Adrenal gland (tissue), 9 donors: ENCODE measurements at regions not wholly inside any gene's neighbourhood (a gene's known extent, or its start where the extent isn't known, plus 50 kb on each side); places are given as distances from the start of the nearest gene placed in this dataset.
"Not testable (repeated sequence)": the region's sequence is repeated elsewhere in the genome, so short reads cannot be mapped to it uniquely, and the experiment has no call there.

Experiments used
- DNase-seq, 7 donors: peaks; one replicate each; pipeline ENCODE4 v3.0.0-alpha.2; 2019 to 2020
- H3K27ac ChIP-seq, 5 donors: fragments of 200-600 bp; sonication (generic) in 4 of 5; 1 replicate in 3 of 5; 2 replicates in 2 of 5; pipeline versions ENCODE4 v1.5.1 to v1.8.0; 2016 to 2020; ENCODE audit warnings: mild to moderate bottlenecking in 1 of 5
- H3K27me3 ChIP-seq: fragments of 200-600 bp; 2 replicates; pipeline ENCODE4 v1.8.0; 2021
- H3K36me3 ChIP-seq, 2 donors: fragments of 200-600 bp; replicated peaks in 1 of 2; 1 replicate in 1 of 2; 2 replicates in 1 of 2; pipeline versions ENCODE4 v1.5.1 to v1.8.0; 2018 to 2022
- H3K4me1 ChIP-seq, 2 donors: fragments of 200-600 bp; replicated peaks in 1 of 2; 1 replicate in 1 of 2; 2 replicates in 1 of 2; pipeline versions ENCODE4 v1.5.1 to v1.8.0; 2018 to 2021
- H3K4me3 ChIP-seq, 4 donors: fragments of 200-600 bp; sonication (generic) in 3 of 4; one replicate each; pipeline ENCODE4 v1.5.1; 2016 to 2018
- H3K9me3 ChIP-seq, 3 donors: fragments of 200-600 bp; sonication (generic) in 1 of 3; replicated peaks in 1 of 3; 1 replicate in 2 of 3; 2 replicates in 1 of 3; pipeline versions ENCODE4 v1.5.1 to v1.8.0; 2016 to 2021
- CTCF ChIP-seq, 6 experiments: fragments of 450-650 bp in 4 of 6; fragments of 200-600 bp in 2 of 6; sonication (generic) in 1 of 6; IDR thresholded peaks; 1 replicate in 5 of 6; 2 replicates in 1 of 6; pipeline versions ENCODE4 v1.5.1 to v1.8.0; 2016 to 2021; ENCODE audit warnings: antibody characterized with exemption in 6 of 6, mild to moderate bottlenecking in 2 of 6, moderate library complexity in 1 of 6
- POLR2A ChIP-seq, 2 donors: fragments of 450-650 bp; IDR thresholded peaks; one replicate each; pipeline ENCODE4 v1.6.1; 2017; ENCODE audit warnings: antibody characterized with exemption in 2 of 2, mild to moderate bottlenecking in 2 of 2, moderate library complexity in 1 of 2
- WGBS, 4 donors: extraction: QIAGEN DNeasy Blood & Tissue Kit in 2 of 4; methylation state at CpG; one replicate each; pipeline versions ENCODE4 v1.1.5 to v1.1.7; 2013 to 2017; 5-methylcytosine and 5-hydroxymethylcytosine counted together
- intact Hi-C, 2 donors: fragments of 100-400 bp; cut with DNase I; formaldehyde crosslinking; loops; one replicate each; pipeline versions ENCODE4 v1.14.1 to v1.15.0; 2022 to 2023
- donor health status: healthy with polysubstance abuse.
- donor health status: Bipolar disorder and iron deficiency.
- donor health status: DM: yes; HTN: yes; CAD: no.
- donor health status: DM: no; HTN: no; CAD: no.
- donor health status: DM: no; HTN: no; CAD: no.

- intact Hi-C loops, result no loop called here
- H3K27me3 ChIP-seq, result no peaks in the 10 kb centered on the region
- 60 to 84% (median 68%) methylated on average over 3 of the region's 3 CpGs for WGBS, 4 donors
- DNase-seq, result no peak
- no peak overlapping the region for H3K4me3 ChIP-seq
- no peak for TF ChIP-seq CTCF (IDR thresholded peaks at IDR 0.05)
- no peak for TF ChIP-seq POLR2A (IDR thresholded peaks at IDR 0.05)
- no peaks in the 10 kb centered on the region for H3K9me3 ChIP-seq
- H3K4me1 ChIP-seq, result no peaks in the 10 kb centered on the region
- no peak overlapping the region for H3K27ac ChIP-seq
- no peaks in the 10 kb centered on the region for H3K36me3 ChIP-seq
These were observed 295.7 kb downstream of the SIPA1L2 start for GRCh38 chr1:232334246-232334645.

GRCh38 chr1:232333419-232333767 lies 296.5 kb downstream of the SIPA1L2 start:
- WGBS, 4 donors, result 85 to 90% (median 87%) methylated on average over 5 of the region's 5 CpGs
- Histone ChIP-seq H3K27me3 (no peaks in the 10 kb centered on the region), H3K4me1 (no peaks in the 10 kb centered on the region), H3K4me3 (no peak overlapping the region), H3K27ac (no peak overlapping the region), H3K36me3 (no peaks in the 10 kb centered on the region), H3K9me3 (no peaks in the 10 kb centered on the region)
- intact Hi-C loops, result no loop called here
- TF ChIP-seq CTCF (IDR thresholded peaks at IDR 0.05) (no peak), POLR2A (IDR thresholded peaks at IDR 0.05) (no peak)
- no peak for DNase-seq

- H3K27ac ChIP-seq, DNase-seq, H3K4me1 ChIP-seq, H3K27me3 ChIP-seq, H3K9me3 ChIP-seq, H3K4me3 ChIP-seq, intact Hi-C loops, H3K36me3 ChIP-seq: not testable (repeated sequence)
- WGBS, 4 donors, result 93 to 98% (median 95%) methylated on average over 6 to 8 of the region's 9 CpGs
These were observed 297.1 kb downstream of the SIPA1L2 start for GRCh38 chr1:232332710-232333418.

- intact Hi-C loops, result no loop called here
- H3K27me3 ChIP-seq, result no peaks in the 10 kb centered on the region
- no peaks in the 10 kb centered on the region for H3K9me3 ChIP-seq
- TF ChIP-seq CTCF (IDR thresholded peaks at IDR 0.05) (no peak), POLR2A (IDR thresholded peaks at IDR 0.05) (no peak)
- no peaks in the 10 kb centered on the region for H3K36me3 ChIP-seq
- H3K27ac ChIP-seq, result no peak overlapping the region
- no peak for DNase-seq
- 84 to 94% (median 91%) methylated on average over 10 of the region's 10 CpGs for WGBS, 4 donors
- H3K4me1 ChIP-seq, result no peaks in the 10 kb centered on the region
- no peak overlapping the region for H3K4me3 ChIP-seq
These were observed 300.7 kb downstream of the SIPA1L2 start for GRCh38 chr1:232329103-232329813.
